Trophoblast cell (in vitro differentiated cells and primary cell): ENCODE measurements at regions not wholly inside any gene's neighbourhood (a gene's known extent, or its start where the extent isn't known, plus 50 kb on each side); places are given as distances from the start of the nearest gene placed in this dataset.

ENCODE experiments used
- DNase-seq, 2 donors: peaks; one replicate each; pipeline ENCODE4 v3.0.0-alpha.2; 2016
- H2AFZ ChIP-seq: 2 replicates; pipeline ENCODE4 v1.6.1; 2013; ENCODE audit warnings: low read length, moderate library complexity, mild to moderate bottlenecking; ENCODE audit not compliant: insufficient read depth, poor library complexity
- H2AK5ac ChIP-seq: 2 replicates; pipeline ENCODE4 v1.6.1; 2013; ENCODE audit warnings: mild to moderate bottlenecking, low read length
- H2BK120ac ChIP-seq: 2 replicates; pipeline ENCODE4 v1.6.1; 2013; ENCODE audit warnings: low read length, mild to moderate bottlenecking, moderate library complexity; ENCODE audit not compliant: insufficient read depth, poor library complexity
- H2BK12ac ChIP-seq: 2 replicates; pipeline ENCODE4 v1.6.1; 2013; ENCODE audit warnings: mild to moderate bottlenecking, low read length, moderate library complexity
- H2BK5ac ChIP-seq: 2 replicates; pipeline ENCODE4 v1.6.1; 2013; ENCODE audit warnings: low read length, low read depth, moderate library complexity, mild to moderate bottlenecking; ENCODE audit not compliant: poor library complexity
- H3K14ac ChIP-seq: 2 replicates; pipeline ENCODE4 v1.6.1; 2013; ENCODE audit warnings: mild to moderate bottlenecking, low read length
- H3K18ac ChIP-seq: 2 replicates; pipeline ENCODE4 v1.6.1; 2013; ENCODE audit warnings: mild to moderate bottlenecking, low read length
- H3K23ac ChIP-seq: 2 replicates; pipeline ENCODE4 v1.6.1; 2013; ENCODE audit warnings: low read length
- H3K27ac ChIP-seq: 2 replicates; pipeline ENCODE4 v1.5.1; 2013; ENCODE audit warnings: low read depth, mild to moderate bottlenecking, inconsistent platforms, low read length, moderate library complexity
- H3K27me3 ChIP-seq: 2 replicates; pipeline ENCODE4 v1.6.1; 2013; ENCODE audit warnings: inconsistent platforms, mild to moderate bottlenecking, low read length, moderate library complexity; ENCODE audit not compliant: insufficient read depth
- H3K36me3 ChIP-seq, 2 experiments: 1 replicate in 1 of 2; 2 replicates in 1 of 2; pipeline ENCODE4 v1.6.1; 2013; ENCODE audit warnings: low read length in 2 of 2, mild to moderate bottlenecking in 2 of 2, moderate library complexity in 1 of 2; ENCODE audit not compliant: insufficient read depth in 2 of 2, control insufficient read depth in 1 of 2
- H3K4ac ChIP-seq: 2 replicates; pipeline ENCODE4 v1.6.1; 2013; ENCODE audit warnings: low read depth, mild to moderate bottlenecking, low read length, moderate library complexity
- H3K4me1 ChIP-seq, 2 experiments: 1 replicate in 1 of 2; 2 replicates in 1 of 2; pipeline ENCODE4 v1.6.1; 2013; ENCODE audit warnings: low read length in 2 of 2, mild to moderate bottlenecking in 2 of 2, moderate library complexity in 1 of 2; ENCODE audit not compliant: insufficient read depth in 2 of 2, control insufficient read depth in 1 of 2
- H3K4me2 ChIP-seq: 2 replicates; pipeline ENCODE4 v1.6.1; 2013; ENCODE audit warnings: inconsistent platforms, mild to moderate bottlenecking, low read length, moderate library complexity
- H3K4me3 ChIP-seq: 2 replicates; pipeline ENCODE4 v1.5.1; 2013; ENCODE audit warnings: mild to moderate bottlenecking, low read depth, low read length, inconsistent platforms
- H3K79me1 ChIP-seq: one replicate; pipeline ENCODE4 v1.6.1; 2013; ENCODE audit warnings: low read length
- H3K79me2 ChIP-seq: 2 replicates; pipeline ENCODE4 v1.6.1; 2013; ENCODE audit warnings: low read length, mild to moderate bottlenecking; ENCODE audit not compliant: control insufficient read depth, insufficient read depth, poor library complexity
- H3K9ac ChIP-seq: 2 replicates; pipeline ENCODE4 v1.6.1; 2013; ENCODE audit warnings: mild to moderate bottlenecking, low read length
- H3K9me3 ChIP-seq: 2 replicates; pipeline ENCODE4 v1.6.1; 2013; ENCODE audit warnings: low read depth, mild to moderate bottlenecking, control low read depth, inconsistent platforms, low read length; ENCODE audit not compliant: insufficient read depth
- H4K12ac ChIP-seq: 2 replicates; pipeline ENCODE4 v1.6.1; 2013; ENCODE audit warnings: low read depth, mild to moderate bottlenecking, low read length, moderate library complexity
- H4K8ac ChIP-seq: 2 replicates; pipeline ENCODE4 v1.6.1; 2013; ENCODE audit warnings: low read depth, mild to moderate bottlenecking, low read length, moderate library complexity
- H4K91ac ChIP-seq: one replicate; pipeline ENCODE4 v1.6.1; 2013; ENCODE audit warnings: low read depth, mild to moderate bottlenecking, low read length, moderate library complexity
- WGBS: extraction: QIAGEN DNeasy Blood & Tissue Kit; methylation state at CpG from one replicate; pipeline ENCODE4 v1.1.7; 2013; ENCODE audit warnings: missing lambda C conversion rate; ENCODE audit not compliant: insufficient read length, insufficient coverage; ENCODE audit errors: extremely low coverage; 5-methylcytosine and 5-hydroxymethylcytosine counted together

DNA sequence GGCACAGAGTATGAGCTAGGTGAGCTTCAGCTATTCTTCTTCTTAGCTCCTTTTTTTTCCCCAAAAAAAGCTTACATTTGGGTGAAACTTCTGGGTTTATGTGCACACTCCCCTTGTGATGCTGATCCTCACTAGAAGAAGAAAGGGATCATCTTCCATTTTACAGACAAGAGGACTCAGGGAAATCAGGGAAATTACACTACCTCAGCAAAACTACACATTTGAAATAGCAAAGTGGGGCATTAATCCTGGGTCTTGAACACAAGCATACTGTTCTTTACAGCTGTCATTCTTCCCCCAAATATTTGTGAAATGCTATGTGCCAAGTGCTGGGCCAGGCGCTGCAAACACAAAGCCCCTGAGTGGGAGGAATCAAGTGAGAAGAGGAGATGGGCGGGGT lies 68.6 kb upstream of the NFIL3 start:
- H3K4me2 ChIP-seq, result no peak overlapping the region
- no peak overlapping the region for H3K18ac ChIP-seq
- H2AK5ac ChIP-seq, result no peak overlapping the region
- peaks cover 2 to 7% of the 10 kb centered on the region in 2 experiments for H3K4me1 ChIP-seq
- no peak overlapping the region for H3K4ac ChIP-seq
- no peaks in the 10 kb centered on the region for H3K79me2 ChIP-seq
- no CpG with 5 or more reads among the region's 2 CpGs for WGBS
- no peak overlapping the region for H4K12ac ChIP-seq
- no peak overlapping the region for H4K91ac ChIP-seq
- no peak overlapping the region for H3K23ac ChIP-seq
- no peak overlapping the region for H4K8ac ChIP-seq
- no peaks in the 10 kb centered on the region for H3K27me3 ChIP-seq
- H3K79me1 ChIP-seq, result no peaks in the 10 kb centered on the region
- H3K36me3 ChIP-seq, result no peaks in the 10 kb centered on the region
- no peak overlapping the region for H2BK5ac ChIP-seq
- no peak overlapping the region for H3K4me3 ChIP-seq
- H2BK120ac ChIP-seq, result no peak overlapping the region
- H3K14ac ChIP-seq, result no peak overlapping the region
- no peaks in the 10 kb centered on the region for H3K9me3 ChIP-seq
- DNase-seq, result no peak
- H2BK12ac ChIP-seq, result no peak overlapping the region
- no peak overlapping the region for H3K27ac ChIP-seq
- no peak overlapping the region for H3K9ac ChIP-seq
- no peak overlapping the region for H2AFZ ChIP-seq

- H2BK120ac ChIP-seq, result no peak overlapping the region
- H2BK5ac ChIP-seq, result no peak overlapping the region
- peaks cover 0 to 5% of the 10 kb centered on the region in 2 experiments for H3K4me1 ChIP-seq
- H3K23ac ChIP-seq, result no peak overlapping the region
- no peak overlapping the region for H2AFZ ChIP-seq
- no CpG with 5 or more reads among the region's 9 CpGs for WGBS
- no peak overlapping the region for H4K91ac ChIP-seq
- H3K4me2 ChIP-seq, result no peak overlapping the region
- no peak overlapping the region for H2BK12ac ChIP-seq
- no peak overlapping the region for H4K12ac ChIP-seq
- H3K79me2 ChIP-seq, result no peaks in the 10 kb centered on the region
- H3K4me3 ChIP-seq, result no peak overlapping the region
- DNase-seq, result no peak
- no peak overlapping the region for H3K4ac ChIP-seq
- H3K9ac ChIP-seq, result no peak overlapping the region
- no peaks in the 10 kb centered on the region for H3K79me1 ChIP-seq
- no peak overlapping the region for H2AK5ac ChIP-seq
- no peak overlapping the region for H4K8ac ChIP-seq
- H3K36me3 ChIP-seq, result no peaks in the 10 kb centered on the region
- no peaks in the 10 kb centered on the region for H3K27me3 ChIP-seq
- H3K14ac ChIP-seq, result no peak overlapping the region
- H3K9me3 ChIP-seq, result no peaks in the 10 kb centered on the region
- no peak overlapping the region for H3K27ac ChIP-seq
- H3K18ac ChIP-seq, result no peak overlapping the region
Observed at GRCh38 chr9:91491624-91492023, 68.0 kb upstream of the NFIL3 start.

- no peak overlapping the region for H3K27ac ChIP-seq
- H3K27me3 ChIP-seq, result no peaks in the 10 kb centered on the region
- H4K8ac ChIP-seq, result no peak overlapping the region
- no peak overlapping the region for H3K14ac ChIP-seq
- no peaks in the 10 kb centered on the region for H3K79me1 ChIP-seq
- H2BK120ac ChIP-seq, result no peak overlapping the region
- H3K4ac ChIP-seq, result no peak overlapping the region
- no peak overlapping the region for H4K12ac ChIP-seq
- no peak overlapping the region for H3K18ac ChIP-seq
- H3K79me2 ChIP-seq, result no peaks in the 10 kb centered on the region
- no peak overlapping the region for H3K4me3 ChIP-seq
- no peak overlapping the region for H3K9ac ChIP-seq
- H3K4me1 ChIP-seq, result peaks cover 0 to 4% of the 10 kb centered on the region in 2 experiments
- no peak overlapping the region for H2BK5ac ChIP-seq
- no peaks in the 10 kb centered on the region for H3K36me3 ChIP-seq
- H2AK5ac ChIP-seq, result no peak overlapping the region
- H3K23ac ChIP-seq, result no peak overlapping the region
- H3K4me2 ChIP-seq, result no peak overlapping the region
- DNase-seq, result no peak
- WGBS, result no CpG with 5 or more reads among the region's 5 CpGs
- no peaks in the 10 kb centered on the region for H3K9me3 ChIP-seq
- no peak overlapping the region for H4K91ac ChIP-seq
- H2BK12ac ChIP-seq, result no peak overlapping the region
- no peak overlapping the region for H2AFZ ChIP-seq
Observed at GRCh38 chr9:91489361-91489899, 65.8 kb upstream of the NFIL3 start.

- Histone ChIP-seq H3K4me3 (no peak overlapping the region), H3K23ac (no peak overlapping the region), H4K91ac (no peak overlapping the region), H3K4me2 (no peak overlapping the region), H3K79me2 (no peaks in the 10 kb centered on the region), H2BK12ac (no peak overlapping the region), H2BK120ac (no peak overlapping the region), H3K9me3 (no peaks in the 10 kb centered on the region), H3K4ac (no peak overlapping the region), H3K4me1 (peaks cover 0 to 4% of the 10 kb centered on the region in 2 experiments), H3K9ac (no peak overlapping the region), H3K27ac (no peak overlapping the region), H4K8ac (no peak overlapping the region), H2AFZ (no peak overlapping the region), H3K14ac (no peak overlapping the region), H3K18ac (no peak overlapping the region), H3K79me1 (no peaks in the 10 kb centered on the region), H3K27me3 (no peaks in the 10 kb centered on the region), H4K12ac (no peak overlapping the region), H2BK5ac (no peak overlapping the region), H3K36me3 (no peaks in the 10 kb centered on the region), H2AK5ac (no peak overlapping the region)
- WGBS, result no CpG with 5 or more reads among the region's 5 CpGs
- no peak for DNase-seq
Observed at GRCh38 chr9:91488341-91488740, 64.7 kb upstream of the NFIL3 start.
